ENCODE measurements at regions not wholly inside any gene's neighbourhood (a gene's known extent, or its start where the extent isn't known, plus 50 kb on each side); places are given as distances from the start of the nearest gene placed in this dataset.

DNA sequence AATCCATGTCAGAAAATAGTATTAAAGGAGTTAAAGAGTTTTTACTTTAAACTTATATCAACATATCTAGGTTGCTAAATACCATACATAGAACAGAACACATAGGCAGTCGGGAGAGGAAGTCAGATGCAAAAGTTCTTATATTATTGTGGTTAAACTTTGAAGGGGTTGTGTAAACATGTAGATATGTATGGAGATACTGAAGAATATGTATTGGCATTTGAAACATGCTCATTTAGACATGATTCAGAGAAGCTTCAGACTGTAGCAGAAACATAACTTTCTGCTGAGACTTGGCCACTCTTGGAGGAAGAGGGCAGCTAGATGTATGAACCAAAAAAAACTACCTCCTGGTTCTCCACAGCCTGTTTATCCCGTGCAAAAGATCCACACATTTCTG, 103.5 kb upstream of the FERD3L start:
- TF ChIP-seq, protein P1, sequence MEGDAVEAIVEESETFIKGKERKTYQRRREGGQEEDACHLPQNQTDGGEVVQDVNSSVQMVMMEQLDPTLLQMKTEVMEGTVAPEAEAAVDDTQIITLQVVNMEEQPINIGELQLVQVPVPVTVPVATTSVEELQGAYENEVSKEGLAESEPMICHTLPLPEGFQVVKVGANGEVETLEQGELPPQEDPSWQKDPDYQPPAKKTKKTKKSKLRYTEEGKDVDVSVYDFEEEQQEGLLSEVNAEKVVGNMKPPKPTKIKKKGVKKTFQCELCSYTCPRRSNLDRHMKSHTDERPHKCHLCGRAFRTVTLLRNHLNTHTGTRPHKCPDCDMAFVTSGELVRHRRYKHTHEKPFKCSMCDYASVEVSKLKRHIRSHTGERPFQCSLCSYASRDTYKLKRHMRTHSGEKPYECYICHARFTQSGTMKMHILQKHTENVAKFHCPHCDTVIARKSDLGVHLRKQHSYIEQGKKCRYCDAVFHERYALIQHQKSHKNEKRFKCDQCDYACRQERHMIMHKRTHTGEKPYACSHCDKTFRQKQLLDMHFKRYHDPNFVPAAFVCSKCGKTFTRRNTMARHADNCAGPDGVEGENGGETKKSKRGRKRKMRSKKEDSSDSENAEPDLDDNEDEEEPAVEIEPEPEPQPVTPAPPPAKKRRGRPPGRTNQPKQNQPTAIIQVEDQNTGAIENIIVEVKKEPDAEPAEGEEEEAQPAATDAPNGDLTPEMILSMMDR (IDR thresholded peaks at IDR 0.05; ENCODE audit: low read depth, low read length, poor library complexity, severe bottlenecking), result no peak
- TF ChIP-seq EZH2phosphoT487 (IDR thresholded peaks at IDR 0.05; ENCODE audit: borderline replicate concordance, low read length), result no peak

Data from DOHH2 (cell line).